Heart right ventricle (tissue), 16 donors: ENCODE measurements at regions not wholly inside any gene's neighbourhood (a gene's known extent, or its start where the extent isn't known, plus 50 kb on each side); places are given as distances from the start of the nearest gene placed in this dataset.
"Not testable (repeated sequence)": the region's sequence is repeated elsewhere in the genome, so short reads cannot be mapped to it uniquely, and the experiment has no call there.

Experiments used
- ATAC-seq, 8 donors: fragments of 200-7000 bp; cut with Tn5 transposase; one replicate each; pipeline ENCODE4 v1.9.1; 2020; ENCODE audit warnings: mild to moderate bottlenecking in 8 of 8, moderate library complexity in 8 of 8, moderate number of reproducible peaks in 1 of 8
- DNase-seq, 2 donors: peaks; one replicate each; pipeline ENCODE4 v3.0.0-alpha.2; 2020
- H3K27ac ChIP-seq, 10 donors: fragments of 200-600 bp; sonication (generic) in 2 of 10; one replicate each; pipeline versions ENCODE4 v1.5.0 to v1.8.0; 2020 to 2022; ENCODE audit warnings: mild to moderate bottlenecking in 3 of 10
- H3K27me3 ChIP-seq, 7 donors: fragments of 200-600 bp; one replicate each; pipeline ENCODE4 v1.8.0; 2021 to 2022; ENCODE audit warnings: mild to moderate bottlenecking in 2 of 7
- H3K36me3 ChIP-seq, 9 donors: fragments of 200-600 bp; sonication (generic) in 1 of 9; one replicate each; pipeline versions ENCODE4 v1.5.0 to v1.8.0; 2020 to 2022; ENCODE audit warnings: mild to moderate bottlenecking in 2 of 9
- H3K4me1 ChIP-seq, 9 donors: fragments of 200-600 bp; sonication (generic) in 1 of 9; one replicate each; pipeline versions ENCODE4 v1.5.0 to v1.8.0; 2020 to 2022; ENCODE audit warnings: mild to moderate bottlenecking in 4 of 9
- H3K4me3 ChIP-seq, 10 donors: fragments of 200-600 bp; sonication (generic) in 2 of 10; one replicate each; pipeline versions ENCODE4 v1.5.0 to v1.8.0; 2020 to 2022; ENCODE audit warnings: mild to moderate bottlenecking in 7 of 10, moderate library complexity in 2 of 10
- H3K9me3 ChIP-seq, 11 donors: fragments of 200-600 bp in 10 of 11; sonication (generic) in 2 of 11; one replicate each; pipeline versions ENCODE4 v1.5.0 to v1.8.0; 2013 to 2022; ENCODE audit warnings: mild to moderate bottlenecking in 2 of 11, control low read depth in 1 of 11, moderate library complexity in 1 of 11
- WGBS, 2 donors: extraction: QIAGEN DNeasy Blood & Tissue Kit; methylation state at CpG; one replicate each; pipeline ENCODE4 v1.1.7; 2013; ENCODE audit warnings: inconsistent platforms in 1 of 2; 5-methylcytosine and 5-hydroxymethylcytosine counted together
- intact Hi-C, 10 donors: fragments of 100-400 bp; cut with DNase I; formaldehyde crosslinking; loops; one replicate each; pipeline versions ENCODE4 v1.11.1 to v1.14.2; 2022
- TF ChIP-seq, protein P1 (sequence below), 9 donors: fragments of 200-600 bp; sonication (generic) in 2 of 9; IDR thresholded peaks; one replicate each; pipeline versions ENCODE4 v1.5.0 to v1.8.0; 2021 to 2022; ENCODE audit warnings: antibody characterized with exemption in 9 of 9, mild to moderate bottlenecking in 5 of 9, moderate library complexity in 1 of 9
- donor health status: Arrhythmogenic right ventricular cardiomyopathy.
- donor health status: ischemic (EF 13 %, LVEDD 7.1; RV severe dilation, severe dysfunction).
- donor health status: healthy with polysubstance abuse.
- donor health status: DM: no; HTN: yes; CAD: no.
- donor health status: DM: no; HTN: no; CAD: no.
- donor health status: ischemic (EF 25% LVEDD 6.9; RV normal size, moderate dysfunction).
- donor health status: ischemic (EF 25% LVEDD 5.7; RV mildly dilated, moderate dysfunction).
- donor health status: healthy.
- donor health status: DM: yes; HTN: yes; CAD: no.
- donor health status: Ischemic cardiomyopathy.
- donor health status: ischemic (EF 35%, LVEDD 5.7; RV mildly dilated, moderate dysfunction).
- donor health status: nonischemic (EF 11% LVEDD 7.7; RV severe dilation, severe dysfunction).
- donor health status: DM: yes; HTN: yes; CAD: no.
- donor health status: PGD.
- donor health status: ischemic (EF 29% LVEDD 5.4; RV normal size, mild dysfunction).
- donor health status: nonischemic (EF 23%, LVEDD 6.1; RV moderate dilation, normal function).

DNA sequence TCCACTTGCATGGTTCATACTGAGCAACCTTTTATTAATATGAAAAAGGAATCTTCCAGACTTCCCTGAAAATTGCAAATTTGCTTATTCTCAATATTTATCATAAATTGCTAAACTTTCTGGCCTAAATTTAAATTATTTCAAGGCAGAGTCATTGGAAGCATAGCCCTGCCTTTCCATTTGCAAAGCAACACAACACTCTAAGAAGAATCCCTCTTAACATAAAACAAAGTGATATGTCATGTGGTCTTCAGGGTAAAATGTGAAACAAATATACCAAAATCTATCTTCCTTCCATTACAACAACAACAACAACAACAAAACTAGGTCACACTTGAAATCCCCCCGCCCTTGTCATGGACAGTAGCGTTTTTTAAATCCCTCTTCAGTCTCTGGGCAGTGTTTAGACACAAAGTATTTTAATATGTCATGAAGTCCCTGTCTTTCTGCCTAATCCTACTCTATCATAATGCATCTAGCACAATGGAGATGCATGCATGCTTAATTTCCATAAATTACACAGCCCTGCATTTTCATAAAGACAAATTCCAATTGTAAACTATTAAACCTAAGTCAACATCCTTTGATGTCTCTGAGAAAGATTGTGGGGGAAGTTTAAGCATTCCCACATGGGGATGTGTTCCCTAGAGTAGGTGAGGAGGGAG is 668.9 kb upstream of the LCORL start:
- DNase-seq (no peak), ATAC-seq (no peak)
- peaks cover 0 to 3% (median 0%) of the 10 kb centered on the region in 7 donors for H3K27me3 ChIP-seq
- no peaks in the 10 kb centered on the region for H3K9me3 ChIP-seq
- TF ChIP-seq, protein P1, sequence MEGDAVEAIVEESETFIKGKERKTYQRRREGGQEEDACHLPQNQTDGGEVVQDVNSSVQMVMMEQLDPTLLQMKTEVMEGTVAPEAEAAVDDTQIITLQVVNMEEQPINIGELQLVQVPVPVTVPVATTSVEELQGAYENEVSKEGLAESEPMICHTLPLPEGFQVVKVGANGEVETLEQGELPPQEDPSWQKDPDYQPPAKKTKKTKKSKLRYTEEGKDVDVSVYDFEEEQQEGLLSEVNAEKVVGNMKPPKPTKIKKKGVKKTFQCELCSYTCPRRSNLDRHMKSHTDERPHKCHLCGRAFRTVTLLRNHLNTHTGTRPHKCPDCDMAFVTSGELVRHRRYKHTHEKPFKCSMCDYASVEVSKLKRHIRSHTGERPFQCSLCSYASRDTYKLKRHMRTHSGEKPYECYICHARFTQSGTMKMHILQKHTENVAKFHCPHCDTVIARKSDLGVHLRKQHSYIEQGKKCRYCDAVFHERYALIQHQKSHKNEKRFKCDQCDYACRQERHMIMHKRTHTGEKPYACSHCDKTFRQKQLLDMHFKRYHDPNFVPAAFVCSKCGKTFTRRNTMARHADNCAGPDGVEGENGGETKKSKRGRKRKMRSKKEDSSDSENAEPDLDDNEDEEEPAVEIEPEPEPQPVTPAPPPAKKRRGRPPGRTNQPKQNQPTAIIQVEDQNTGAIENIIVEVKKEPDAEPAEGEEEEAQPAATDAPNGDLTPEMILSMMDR (IDR thresholded peaks at IDR 0.05), result no peak
- no peaks in the 10 kb centered on the region for H3K36me3 ChIP-seq
- H3K27ac ChIP-seq, result no peak overlapping the region
- H3K4me3 ChIP-seq, result no peak overlapping the region
- intact Hi-C loops, result loop anchor here in 5 of 10 donors (5.0 to 10.0 kb wide), 4 partner anchors 244 to 1994 kb away; partner anchors contain the start of gene SLIT2 (in 1 of the 5)
- H3K4me1 ChIP-seq, result peaks cover 0 to 9% (median 0%) of the 10 kb centered on the region in 9 donors
- WGBS, 2 donors, result 84 to 88% methylated on average over 2 of the region's 2 CpGs

DNA sequence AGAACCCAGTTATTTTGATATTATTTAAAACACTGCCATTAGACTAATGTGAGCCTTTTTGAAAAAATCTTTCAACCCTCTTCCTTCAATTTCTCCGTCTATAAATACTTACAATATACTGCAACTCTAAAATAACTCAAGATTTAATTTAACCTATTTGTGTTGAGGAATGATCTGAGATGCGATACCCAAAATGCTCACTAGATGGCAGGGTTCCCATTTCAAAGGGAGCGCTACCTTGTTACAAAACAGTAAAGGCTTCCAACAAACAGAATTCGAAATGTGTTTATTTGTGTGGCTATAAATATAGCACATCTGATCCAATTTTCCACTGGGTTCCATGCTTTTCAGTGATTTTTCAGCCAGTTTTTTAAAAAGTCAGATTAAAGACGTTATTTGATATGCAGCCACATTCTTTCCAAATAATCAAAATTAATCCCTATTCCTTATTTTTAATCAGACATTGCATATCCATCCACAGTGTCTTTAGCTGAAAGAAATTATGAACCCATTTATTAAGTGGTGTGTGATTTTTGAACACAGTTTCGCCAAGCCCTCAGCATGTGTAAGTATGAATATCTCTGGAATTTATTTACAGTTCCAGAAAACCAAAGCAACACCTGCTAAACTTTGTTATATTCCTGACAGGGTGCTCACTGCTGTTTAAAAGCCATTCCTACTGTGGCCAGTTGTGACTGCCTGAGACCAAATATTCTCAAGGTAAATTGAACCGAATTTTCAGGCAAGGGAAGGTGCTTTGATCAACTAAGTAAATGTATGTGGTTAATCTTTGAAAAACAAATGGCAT is 668.0 kb upstream of the LCORL start:
- DNase-seq, result peak in 1 of 2 donors; percentile 41
- no peaks in the 10 kb centered on the region for H3K9me3 ChIP-seq

GRCh38 chr4:18688351-18688750 is 666.8 kb upstream of the LCORL start:
- not testable (repeated sequence) for ATAC-seq

More for the DNA sequence above, 668.0 kb upstream of the LCORL start:
- Histone ChIP-seq H3K36me3 (no peaks in the 10 kb centered on the region), H3K27ac (no peak overlapping the region), H3K4me3 (no peak overlapping the region), H3K27me3 (no peaks in the 10 kb centered on the region), H3K4me1 (peaks cover 0 to 9% (median 0%) of the 10 kb centered on the region in 9 donors)
- TF ChIP-seq, protein P1 (IDR thresholded peaks at IDR 0.05), result peak; percentile 74 to 91 (median 86)
- 10% methylated on average over 7 of the region's 7 CpGs for WGBS, 2 donors
- ATAC-seq, result peak in 5 of 8 donors; percentile 46 to 67 (median 63)
- intact Hi-C loops, result loop anchor here in 9 of 10 donors (1.0 to 10.0 kb wide), 9 partner anchors 244 to 1998 kb away; partner anchors contain the start of gene SLIT2 (in 1 of the 9)

GRCh38 chr4:18686338-18687037 is 664.9 kb upstream of the LCORL start:
- Histone ChIP-seq H3K27me3 (peaks cover 0 to 3% (median 0%) of the 10 kb centered on the region in 7 donors), H3K9me3 (no peaks in the 10 kb centered on the region), H3K27ac (no peak overlapping the region), H3K4me3 (no peak overlapping the region), H3K4me1 (peaks cover 0 to 9% (median 0%) of the 10 kb centered on the region in 9 donors), H3K36me3 (no peaks in the 10 kb centered on the region)
- intact Hi-C loops, result loop anchor here in 5 of 10 donors (5.0 to 10.0 kb wide), 4 partner anchors 251 to 2001 kb away; no protein-coding TSS in a partner anchor
- TF ChIP-seq, protein P1 (IDR thresholded peaks at IDR 0.05), result no peak
- DNase-seq, result no peak
- WGBS, 2 donors, result 47 to 54% methylated on average over 7 of the region's 7 CpGs
- ATAC-seq, result no peak

More at GRCh38 chr4:18688351-18688750, 666.8 kb upstream of the LCORL start:
- not testable (repeated sequence) for H3K27ac ChIP-seq, H3K4me3 ChIP-seq, H3K9me3 ChIP-seq, H3K27me3 ChIP-seq, H3K4me1 ChIP-seq, H3K36me3 ChIP-seq, DNase-seq
- intact Hi-C loops, result loop anchor here in 6 of 10 donors (2.0 to 10.0 kb wide), 5 partner anchors 246 to 1999 kb away; no protein-coding TSS in a partner anchor
- WGBS, 2 donors, result 79 to 82% methylated on average over 9 of the region's 9 CpGs
